Endothelial cell of umbilical vein (primary cell): ENCODE measurements at regions not wholly inside any gene's neighbourhood (a gene's known extent, or its start where the extent isn't known, plus 50 kb on each side); places are given as distances from the start of the nearest gene placed in this dataset.

Experiments used
- CTCF ChIP-seq, 2 donors: IDR thresholded peaks; 1 replicate in 1 of 2; 2 replicates in 1 of 2; pipeline ENCODE4 v1.5.1; 2011; ENCODE audit warnings: low read length in 2 of 2, mild to moderate bottlenecking in 2 of 2, moderate library complexity in 2 of 2, control low read depth in 1 of 2, inconsistent platforms in 1 of 2, low read depth in 1 of 2; ENCODE audit not compliant: insufficient read depth in 1 of 2; ENCODE audit errors: extremely low read depth in 1 of 2
- EZH2 ChIP-seq: IDR thresholded peaks from 2 replicates; pipeline ENCODE4 v1.6.1; 2012; ENCODE audit warnings: borderline replicate concordance, low read depth, mild to moderate bottlenecking, moderate library complexity, low read length, inconsistent platforms; ENCODE audit not compliant: severe bottlenecking
- POLR2A ChIP-seq: IDR thresholded peaks from 2 replicates; pipeline ENCODE4 v1.6.1; 2012; ENCODE audit warnings: low read depth, mild to moderate bottlenecking, control low read depth, low read length
- TF ChIP-seq, protein P1 (sequence below): IDR thresholded peaks from 2 replicates; pipeline ENCODE4 v1.6.1; 2011; ENCODE audit not compliant: insufficient read depth, insufficient read length

- no peak for TF ChIP-seq POLR2A
- no peak for TF ChIP-seq CTCF (IDR thresholded peaks at IDR 0.05; ENCODE audit: extremely low read depth in 1 of 2, insufficient read depth in 1 of 2, low read depth in 1 of 2, low read length in 2 of 2)
- TF ChIP-seq, protein P1, sequence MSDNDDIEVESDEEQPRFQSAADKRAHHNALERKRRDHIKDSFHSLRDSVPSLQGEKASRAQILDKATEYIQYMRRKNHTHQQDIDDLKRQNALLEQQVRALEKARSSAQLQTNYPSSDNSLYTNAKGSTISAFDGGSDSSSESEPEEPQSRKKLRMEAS, result no peak
- TF ChIP-seq EZH2, result no peak
Observed at GRCh38 chr5:158309088-158309807, 450.3 kb upstream of the CLINT1 start.
